T-cell (primary cell): ENCODE measurements at regions not wholly inside any gene's neighbourhood (a gene's known extent, or its start where the extent isn't known, plus 50 kb on each side); places are given as distances from the start of the nearest gene placed in this dataset.

ENCODE experiments used
- ATAC-seq, 4 experiments: fragments of 200-7000 bp in 3 of 4; fragments of 150-1000 bp in 1 of 4; cut with Tn5 transposase; replicated peaks in 1 of 4; 1 replicate in 3 of 4; 2 replicates in 1 of 4; pipeline ENCODE4 v1.10.0; 2021; ENCODE audit warnings: moderate library complexity in 3 of 4, mild to moderate bottlenecking in 2 of 4, moderate number of reproducible peaks in 1 of 4
- CTCF ChIA-PET, 2 donors: fragments of 300-600 bp; sonication (Branson Sonifier 250); formaldehyde crosslinking; loops; one replicate each; lab custom pipeline; 2022; ENCODE audit warnings: antibody characterized with exemption in 2 of 2; lab: Charles Lee
- POLR2A ChIA-PET, 2 donors: fragments of 300-600 bp; sonication (Branson Sonifier 250); formaldehyde crosslinking; loops; one replicate each; lab custom pipeline; 2022; ENCODE audit warnings: antibody characterized with exemption in 2 of 2; lab: Charles Lee
- DNase-seq, 35 experiments: peaks; one replicate each; pipeline versions ENCODE4 v3.0.0 to v3.0.0-alpha.2; 2013 to 2023
- H3K27ac ChIP-seq: one replicate; pipeline ENCODE4 v1.5.1; 2013; ENCODE audit warnings: low read length
- H3K27me3 ChIP-seq, 2 experiments: replicated peaks in 1 of 2; 1 replicate in 1 of 2; 2 replicates in 1 of 2; pipeline versions ENCODE4 v1.6.1 to v1.7.0; 2013; ENCODE audit warnings: low read length in 1 of 2, mixed read lengths in 1 of 2; ENCODE audit not compliant: control insufficient read depth in 2 of 2, insufficient read depth in 2 of 2; ENCODE audit errors: extremely low read depth in 1 of 2
- H3K36me3 ChIP-seq, 2 donors: 1 replicate in 1 of 2; 2 replicates in 1 of 2; pipeline versions ENCODE4 v1.6.1 to v1.7.0; 2013; ENCODE audit warnings: low read length in 1 of 2; ENCODE audit not compliant: control insufficient read depth in 2 of 2, insufficient read depth in 1 of 2; ENCODE audit errors: extremely low read depth in 1 of 2
- H3K4me1 ChIP-seq, 2 experiments: 1 replicate in 1 of 2; 2 replicates in 1 of 2; pipeline versions ENCODE4 v1.6.1 to v1.7.0; 2013; ENCODE audit warnings: low read length in 2 of 2, mixed read lengths in 1 of 2; ENCODE audit not compliant: insufficient read depth in 2 of 2, control insufficient read depth in 1 of 2; ENCODE audit errors: extremely low read depth in 1 of 2
- H3K4me3 ChIP-seq, 2 donors: 1 replicate in 1 of 2; 2 replicates in 1 of 2; pipeline versions ENCODE4 v1.5.1 to v1.7.0; 2013; ENCODE audit warnings: mild to moderate bottlenecking in 2 of 2, low read length in 1 of 2, moderate library complexity in 1 of 2; ENCODE audit not compliant: control insufficient read depth in 1 of 2; ENCODE audit errors: extremely low read depth in 1 of 2
- H3K9me3 ChIP-seq: 2 replicates; pipeline ENCODE4 v1.7.0; 2013
- H3K27ac Mint-ChIP-seq, 2 donors: one replicate each; pipeline ENCODE4 v1.8.0; 2020 to 2021; ENCODE audit warnings: mild to moderate bottlenecking in 2 of 2, mixed read lengths in 2 of 2
- H3K27me3 Mint-ChIP-seq, 2 donors: one replicate each; pipeline ENCODE4 v1.8.0; 2021 to 2022; ENCODE audit warnings: mixed read lengths in 2 of 2
- H3K36me3 Mint-ChIP-seq: one replicate; pipeline ENCODE4 v1.8.0; 2021; ENCODE audit warnings: mixed read lengths
- H3K4me1 Mint-ChIP-seq, 3 donors: one replicate each; pipeline ENCODE4 v1.8.0; 2020 to 2022; ENCODE audit warnings: mixed read lengths in 3 of 3, mild to moderate bottlenecking in 1 of 3
- H3K4me3 Mint-ChIP-seq, 3 donors: one replicate each; pipeline ENCODE4 v1.8.0; 2020 to 2022; ENCODE audit warnings: mild to moderate bottlenecking in 3 of 3, mixed read lengths in 3 of 3, moderate library complexity in 3 of 3
- H3K9me3 Mint-ChIP-seq, 3 donors: one replicate each; pipeline ENCODE4 v1.8.0; 2020 to 2022; ENCODE audit warnings: mixed read lengths in 3 of 3
- WGBS: methylation state at CpG from one replicate; pipeline ENCODE4 v1.1.5; 2013; ENCODE audit warnings: missing lambda C conversion rate; ENCODE audit not compliant: insufficient coverage; 5-methylcytosine and 5-hydroxymethylcytosine counted together

GRCh38 chr2:143954186-143954585 lies 565.7 kb downstream of the ZEB2 start:
- no peak overlapping the region for H3K27ac Mint-ChIP-seq
- ATAC-seq (no peak), DNase-seq (no peak)
- no peaks in the 10 kb centered on the region for H3K27me3 ChIP-seq
- H3K4me3 ChIP-seq: no peak overlapping the region
- H3K4me3 Mint-ChIP-seq: no peak overlapping the region
- POLR2A ChIA-PET: no interaction called here
- no peaks in the 10 kb centered on the region for H3K9me3 Mint-ChIP-seq
- H3K4me1 ChIP-seq: no peaks in the 10 kb centered on the region
- H3K9me3 ChIP-seq: no peaks in the 10 kb centered on the region
- H3K36me3 Mint-ChIP-seq: peaks cover 2% of the 10 kb centered on the region
- no peaks in the 10 kb centered on the region for H3K4me1 Mint-ChIP-seq
- CTCF ChIA-PET: no interaction called here
- WGBS: no CpG with 5 or more reads among the region's 4 CpGs
- no peaks in the 10 kb centered on the region for H3K27me3 Mint-ChIP-seq
- no peak overlapping the region for H3K27ac ChIP-seq
- H3K36me3 ChIP-seq: no peaks in the 10 kb centered on the region

- no peaks in the 10 kb centered on the region for H3K4me1 ChIP-seq
- CTCF ChIA-PET: no interaction called here
- no peaks in the 10 kb centered on the region for H3K9me3 ChIP-seq
- Mint-ChIP-seq H3K9me3 (no peaks in the 10 kb centered on the region), H3K36me3 (peaks cover 2% of the 10 kb centered on the region), H3K4me3 (no peak overlapping the region), H3K27ac (no peak overlapping the region), H3K4me1 (no peaks in the 10 kb centered on the region), H3K27me3 (no peaks in the 10 kb centered on the region)
- no peak overlapping the region for H3K4me3 ChIP-seq
- no peaks in the 10 kb centered on the region for H3K36me3 ChIP-seq
- no peaks in the 10 kb centered on the region for H3K27me3 ChIP-seq
- POLR2A ChIA-PET: no interaction called here
- DNase-seq (no peak), ATAC-seq (no peak)
- WGBS: no CpG with 5 or more reads among the region's 2 CpGs
- no peak overlapping the region for H3K27ac ChIP-seq
These were observed 566.4 kb downstream of the ZEB2 start for GRCh38 chr2:143953451-143954030.

GRCh38 chr2:143952536-143952935 lies 567.4 kb downstream of the ZEB2 start:
- H3K27ac ChIP-seq: no peak overlapping the region
- no peak for DNase-seq
- peaks cover 2% of the 10 kb centered on the region for H3K36me3 Mint-ChIP-seq
- H3K27me3 ChIP-seq: no peaks in the 10 kb centered on the region
- no peak overlapping the region for H3K27ac Mint-ChIP-seq
- no CpG with 5 or more reads among the region's 1 CpG for WGBS
- no peak overlapping the region for H3K4me3 Mint-ChIP-seq
- H3K4me3 ChIP-seq: no peak overlapping the region
- H3K4me1 ChIP-seq: no peaks in the 10 kb centered on the region
- CTCF ChIA-PET: interaction anchor here in 1 of 2 donors (0.6 kb wide), 1 partner anchor 1130 kb away, joined by 4 read pairs; no protein-coding TSS in a partner anchor
- H3K9me3 ChIP-seq: no peaks in the 10 kb centered on the region
- POLR2A ChIA-PET: no interaction called here
- H3K9me3 Mint-ChIP-seq: no peaks in the 10 kb centered on the region
- H3K36me3 ChIP-seq: no peaks in the 10 kb centered on the region
- no peaks in the 10 kb centered on the region for H3K27me3 Mint-ChIP-seq
- ATAC-seq: no peak
- H3K4me1 Mint-ChIP-seq: no peaks in the 10 kb centered on the region

- H3K27me3 Mint-ChIP-seq: no peaks in the 10 kb centered on the region
- Histone ChIP-seq H3K4me3 (no peak overlapping the region), H3K36me3 (no peaks in the 10 kb centered on the region), H3K27ac (no peak overlapping the region), H3K27me3 (no peaks in the 10 kb centered on the region), H3K4me1 (no peaks in the 10 kb centered on the region), H3K9me3 (no peaks in the 10 kb centered on the region)
- CTCF ChIA-PET: interaction anchor here in 1 of 2 donors (0.9 kb wide), 1 partner anchor 38 kb away, joined by 3 read pairs; no protein-coding TSS in a partner anchor
- H3K36me3 Mint-ChIP-seq: peaks cover 10% of the 10 kb centered on the region
- ATAC-seq (no peak), DNase-seq (no peak)
- H3K9me3 Mint-ChIP-seq: no peaks in the 10 kb centered on the region
- POLR2A ChIA-PET: no interaction called here
- no peak overlapping the region for H3K27ac Mint-ChIP-seq
- H3K4me1 Mint-ChIP-seq: no peaks in the 10 kb centered on the region
- no CpG with 5 or more reads among the region's 2 CpGs for WGBS
- no peak overlapping the region for H3K4me3 Mint-ChIP-seq
These were observed 569.2 kb downstream of the ZEB2 start for GRCh38 chr2:143950704-143951103.

GRCh38 chr2:143949121-143949848 lies 570.6 kb downstream of the ZEB2 start:
- DNase-seq: no peak
- no CpG with 5 or more reads among the region's 3 CpGs for WGBS
- H3K36me3 ChIP-seq: no peaks in the 10 kb centered on the region

GRCh38 chr2:143948710-143949109 lies 571.2 kb downstream of the ZEB2 start:
- Mint-ChIP-seq H3K4me3 (no peak overlapping the region), H3K4me1 (no peaks in the 10 kb centered on the region), H3K9me3 (no peaks in the 10 kb centered on the region), H3K27me3 (no peaks in the 10 kb centered on the region), H3K27ac (no peak overlapping the region), H3K36me3 (peaks cover 21% of the 10 kb centered on the region)
- Histone ChIP-seq H3K27me3 (no peaks in the 10 kb centered on the region), H3K9me3 (no peaks in the 10 kb centered on the region), H3K4me1 (no peaks in the 10 kb centered on the region), H3K4me3 (no peak overlapping the region), H3K27ac (no peak overlapping the region), H3K36me3 (no peaks in the 10 kb centered on the region)
- CTCF ChIA-PET: no interaction called here
- WGBS: 100% methylated on average over 1 of the region's 2 CpGs
- no peak for ATAC-seq
- POLR2A ChIA-PET: no interaction called here
- no peak for DNase-seq

More at GRCh38 chr2:143949121-143949848, 570.6 kb downstream of the ZEB2 start:
- ChIA-PET POLR2A (no interaction called here), CTCF (interaction anchor here in 1 of 2 donors (0.6 kb wide), 1 partner anchor 32 kb away, joined by 3 read pairs; no protein-coding TSS in a partner anchor)
- H3K27me3 Mint-ChIP-seq: no peaks in the 10 kb centered on the region
- H3K4me1 Mint-ChIP-seq: no peaks in the 10 kb centered on the region
- no peak for ATAC-seq
- H3K4me3 ChIP-seq: no peak overlapping the region
- H3K9me3 Mint-ChIP-seq: no peaks in the 10 kb centered on the region
- H3K4me1 ChIP-seq: no peaks in the 10 kb centered on the region
- no peak overlapping the region for H3K4me3 Mint-ChIP-seq
- H3K27ac ChIP-seq: no peak overlapping the region
- H3K27me3 ChIP-seq: no peaks in the 10 kb centered on the region
- no peak overlapping the region for H3K27ac Mint-ChIP-seq
- no peaks in the 10 kb centered on the region for H3K9me3 ChIP-seq
- H3K36me3 Mint-ChIP-seq: peaks cover 21% of the 10 kb centered on the region
